Skeletal muscle tissue (tissue), 3 donors: ENCODE measurements at regions not wholly inside any gene's neighbourhood (a gene's known extent, or its start where the extent isn't known, plus 50 kb on each side); places are given as distances from the start of the nearest gene placed in this dataset.

ENCODE experiments used
- H3K27ac ChIP-seq: one replicate; pipeline ENCODE4 v1.7.0; 2013; ENCODE audit warnings: mild to moderate bottlenecking, low read depth, low read length, inconsistent platforms
- H3K27me3 ChIP-seq, 3 donors: one replicate each; pipeline ENCODE4 v1.7.0; 2013; ENCODE audit warnings: low read length in 3 of 3; ENCODE audit not compliant: control insufficient read depth in 3 of 3, insufficient read depth in 3 of 3
- H3K36me3 ChIP-seq, 3 donors: one replicate each; pipeline ENCODE4 v1.7.0; 2013; ENCODE audit warnings: low read length in 3 of 3; ENCODE audit not compliant: control insufficient read depth in 3 of 3, insufficient read depth in 3 of 3
- H3K4me1 ChIP-seq, 3 donors: one replicate each; pipeline ENCODE4 v1.7.0; 2013; ENCODE audit warnings: low read length in 3 of 3, mild to moderate bottlenecking in 3 of 3; ENCODE audit not compliant: control insufficient read depth in 3 of 3, insufficient read depth in 3 of 3
- H3K4me3 ChIP-seq, 3 donors: one replicate each; pipeline ENCODE4 v1.7.0; 2013; ENCODE audit warnings: low read length in 3 of 3
- H3K9ac ChIP-seq, 3 donors: one replicate each; pipeline ENCODE4 v1.7.0; 2013; ENCODE audit warnings: low read length in 3 of 3, mild to moderate bottlenecking in 3 of 3, moderate library complexity in 2 of 3, low read depth in 1 of 3
- H3K9me3 ChIP-seq, 3 donors: one replicate each; pipeline ENCODE4 v1.7.0; 2013; ENCODE audit warnings: low read length in 3 of 3; ENCODE audit not compliant: control insufficient read depth in 3 of 3
- donor health status: Osteomylitis.

DNA sequence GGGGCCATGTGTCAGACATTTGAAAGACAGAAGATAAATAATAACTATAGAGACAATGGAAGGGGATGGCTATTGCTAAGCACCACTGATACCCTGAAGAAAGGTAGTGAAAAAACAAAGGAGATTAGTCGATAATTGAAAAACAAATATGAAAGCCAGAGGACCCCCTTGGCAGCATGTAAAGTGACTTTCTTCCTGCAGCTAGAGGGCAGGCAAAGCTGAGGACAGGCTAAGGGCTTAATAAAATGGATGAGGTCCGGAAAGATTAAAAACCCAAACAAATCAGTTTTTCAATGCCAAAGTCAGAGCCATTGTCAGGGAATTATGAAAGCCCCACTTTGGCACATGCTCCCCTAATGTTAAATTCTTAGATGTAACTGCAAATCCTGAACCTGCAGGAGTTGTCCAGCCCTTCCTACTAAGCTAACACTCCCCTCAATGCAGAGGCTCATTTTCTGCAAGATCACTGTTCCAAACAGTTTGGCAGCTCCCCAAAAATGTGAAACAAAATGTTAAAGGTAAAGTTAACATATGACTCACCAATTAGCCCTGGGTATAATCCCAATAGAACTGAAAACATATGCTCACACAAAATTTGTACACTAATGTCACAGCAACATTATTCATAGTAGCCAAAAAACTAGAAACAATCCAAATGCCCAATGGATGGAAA is 1177.9 kb downstream of the GRIK2 start:
- no peaks in the 10 kb centered on the region for H3K4me1 ChIP-seq
- no peak overlapping the region for H3K27ac ChIP-seq
- no peak overlapping the region for H3K9ac ChIP-seq
- no peaks in the 10 kb centered on the region for H3K36me3 ChIP-seq
- H3K4me3 ChIP-seq: no peak overlapping the region
- H3K27me3 ChIP-seq: no peaks in the 10 kb centered on the region
- no peaks in the 10 kb centered on the region for H3K9me3 ChIP-seq

DNA sequence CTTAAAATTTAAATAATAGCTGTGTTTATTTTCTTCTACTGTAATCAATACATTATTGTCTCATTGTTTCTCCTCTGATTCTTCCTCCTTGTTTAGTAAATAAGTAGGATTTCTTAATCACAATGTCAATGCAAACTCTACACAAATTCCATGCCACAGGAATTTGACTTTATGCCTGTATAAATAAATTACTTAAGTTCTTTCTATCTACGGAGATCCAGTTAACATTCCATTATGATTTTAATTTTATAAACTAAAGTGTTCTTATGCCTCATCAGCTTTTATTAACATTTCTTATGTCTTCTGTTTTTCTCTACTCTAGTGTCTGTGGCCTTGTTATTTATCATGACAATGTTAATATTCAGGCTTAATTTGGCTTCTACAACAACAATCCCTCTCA is 1169.2 kb downstream of the GRIK2 start:
- no peaks in the 10 kb centered on the region for H3K9me3 ChIP-seq
- H3K4me3 ChIP-seq: no peak overlapping the region
- H3K27me3 ChIP-seq: no peaks in the 10 kb centered on the region
- no peaks in the 10 kb centered on the region for H3K4me1 ChIP-seq
- H3K36me3 ChIP-seq: no peaks in the 10 kb centered on the region
- H3K27ac ChIP-seq: no peak overlapping the region
- no peak overlapping the region for H3K9ac ChIP-seq

DNA sequence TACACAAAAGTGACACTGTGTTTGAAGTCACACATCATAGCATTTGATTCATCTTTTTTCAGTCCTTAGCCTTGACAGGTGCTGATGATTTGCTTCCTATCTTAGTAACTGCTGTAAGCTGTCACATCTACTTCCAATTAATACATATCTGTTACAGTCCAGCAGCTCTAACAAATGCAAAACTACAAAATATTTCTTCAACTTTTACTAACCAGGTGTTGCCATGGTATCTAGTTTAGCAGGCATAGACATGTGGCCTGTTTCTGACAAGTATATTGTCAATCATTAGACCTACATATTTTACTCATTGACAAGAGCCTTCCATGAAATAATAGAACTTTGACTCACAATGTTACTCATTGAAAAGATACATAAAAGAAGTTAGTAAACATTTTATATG is 1159.7 kb downstream of the GRIK2 start:
- no peak overlapping the region for H3K27ac ChIP-seq
- H3K27me3 ChIP-seq: no peaks in the 10 kb centered on the region
- H3K4me3 ChIP-seq: no peak overlapping the region
- H3K9me3 ChIP-seq: no peaks in the 10 kb centered on the region
- no peaks in the 10 kb centered on the region for H3K4me1 ChIP-seq
- no peaks in the 10 kb centered on the region for H3K36me3 ChIP-seq
- no peak overlapping the region for H3K9ac ChIP-seq

DNA sequence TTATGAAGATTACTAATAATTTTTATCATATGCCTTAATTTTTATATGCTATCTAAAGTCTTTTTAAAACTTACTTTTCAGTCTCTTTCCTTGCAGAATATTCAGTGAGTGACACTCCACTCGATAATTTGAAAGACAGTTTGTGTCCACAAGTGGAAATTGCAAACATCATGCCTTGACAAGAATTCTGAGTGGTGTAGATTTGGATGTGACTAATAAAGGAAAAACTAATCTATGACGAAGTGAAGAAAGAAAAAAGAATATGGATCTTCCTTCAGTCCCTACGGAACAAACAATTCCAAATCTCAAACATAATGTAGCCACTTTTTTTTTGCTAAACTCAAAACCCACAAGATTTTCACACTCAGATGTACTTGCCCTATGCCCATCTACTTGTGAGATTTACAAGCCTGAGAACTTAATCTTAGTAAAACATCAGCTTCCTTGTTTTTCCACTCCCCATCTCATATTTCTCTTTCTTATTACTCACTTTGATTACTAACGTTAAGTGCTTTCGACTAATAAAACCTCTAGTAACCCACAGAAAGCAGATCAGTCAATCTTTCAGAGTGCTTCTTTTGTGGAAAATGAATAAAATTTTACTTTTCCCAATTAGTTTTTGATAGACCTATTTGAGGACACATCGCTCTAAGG is 1155.8 kb downstream of the GRIK2 start:
- no peaks in the 10 kb centered on the region for H3K36me3 ChIP-seq
- no peaks in the 10 kb centered on the region for H3K27me3 ChIP-seq
- H3K9me3 ChIP-seq: no peaks in the 10 kb centered on the region
- no peak overlapping the region for H3K4me3 ChIP-seq
- H3K27ac ChIP-seq: no peak overlapping the region
- H3K4me1 ChIP-seq: no peaks in the 10 kb centered on the region
- no peak overlapping the region for H3K9ac ChIP-seq

DNA sequence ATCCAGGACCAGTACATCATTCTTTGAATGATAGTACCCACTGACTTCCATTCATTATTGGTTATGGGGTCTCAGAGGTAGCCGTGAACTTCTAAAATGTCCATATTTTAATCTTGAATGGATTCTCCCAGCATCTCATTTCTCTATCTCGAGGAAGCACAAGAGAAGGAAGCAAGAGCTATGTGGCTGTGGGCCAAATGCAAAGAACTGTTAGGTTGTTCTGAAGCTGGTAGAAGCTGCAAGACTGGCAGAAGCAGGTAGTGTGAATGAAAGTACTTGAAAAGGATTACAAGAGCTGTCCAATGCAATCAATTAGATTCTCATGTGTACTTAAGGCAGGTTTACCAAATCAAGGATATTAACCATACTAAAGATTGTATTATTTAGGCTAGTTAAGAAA is 1131.8 kb downstream of the GRIK2 start:
- Histone ChIP-seq H3K27me3 (no peaks in the 10 kb centered on the region), H3K9ac (no peak overlapping the region), H3K36me3 (no peaks in the 10 kb centered on the region), H3K4me1 (no peaks in the 10 kb centered on the region), H3K9me3 (no peaks in the 10 kb centered on the region), H3K4me3 (no peak overlapping the region), H3K27ac (no peak overlapping the region)

DNA sequence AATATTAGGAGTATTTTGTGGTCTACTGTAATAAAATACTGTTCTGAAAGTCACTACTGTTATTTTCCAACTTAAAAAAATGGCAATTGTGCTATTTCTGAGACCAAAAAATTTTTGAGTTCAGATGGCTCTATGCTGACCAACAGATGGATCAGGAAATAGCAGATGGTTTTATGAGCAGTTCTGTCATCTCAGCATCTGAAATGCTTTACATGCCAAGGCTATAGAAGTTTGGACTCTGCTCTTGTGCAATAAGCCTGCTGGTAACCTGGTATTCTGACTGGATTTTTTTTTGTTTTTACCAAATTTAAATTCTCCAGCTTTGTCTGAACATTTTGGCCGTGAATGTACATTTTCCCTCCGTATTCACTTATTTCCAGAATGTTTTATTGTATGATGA is 1127.5 kb downstream of the GRIK2 start:
- H3K27ac ChIP-seq: no peak overlapping the region
- no peak overlapping the region for H3K9ac ChIP-seq
- no peaks in the 10 kb centered on the region for H3K27me3 ChIP-seq
- no peaks in the 10 kb centered on the region for H3K36me3 ChIP-seq
- no peaks in the 10 kb centered on the region for H3K4me1 ChIP-seq
- H3K9me3 ChIP-seq: no peaks in the 10 kb centered on the region
- H3K4me3 ChIP-seq: no peak overlapping the region

DNA sequence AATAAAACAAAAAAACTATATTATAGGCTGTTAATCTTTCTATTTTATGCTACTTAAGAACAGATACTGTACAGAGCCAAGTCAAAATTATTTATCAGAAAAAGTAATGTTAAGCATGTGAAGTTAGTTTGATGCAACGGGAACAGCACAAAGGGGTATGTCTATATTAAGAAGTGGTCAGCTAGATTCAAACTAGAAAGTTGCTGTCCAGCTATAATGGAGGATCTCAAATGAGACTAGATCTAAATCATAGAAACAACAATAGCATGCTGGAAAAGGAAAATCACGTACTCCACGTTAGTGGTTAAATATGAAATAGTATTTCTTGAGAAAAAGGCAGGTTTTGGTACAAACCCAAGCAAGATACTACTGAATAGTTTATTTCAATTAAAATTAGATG is 1124.0 kb downstream of the GRIK2 start:
- Histone ChIP-seq H3K9ac (no peak overlapping the region), H3K27ac (no peak overlapping the region), H3K36me3 (no peaks in the 10 kb centered on the region), H3K9me3 (no peaks in the 10 kb centered on the region), H3K4me3 (no peak overlapping the region), H3K27me3 (no peaks in the 10 kb centered on the region), H3K4me1 (no peaks in the 10 kb centered on the region)

DNA sequence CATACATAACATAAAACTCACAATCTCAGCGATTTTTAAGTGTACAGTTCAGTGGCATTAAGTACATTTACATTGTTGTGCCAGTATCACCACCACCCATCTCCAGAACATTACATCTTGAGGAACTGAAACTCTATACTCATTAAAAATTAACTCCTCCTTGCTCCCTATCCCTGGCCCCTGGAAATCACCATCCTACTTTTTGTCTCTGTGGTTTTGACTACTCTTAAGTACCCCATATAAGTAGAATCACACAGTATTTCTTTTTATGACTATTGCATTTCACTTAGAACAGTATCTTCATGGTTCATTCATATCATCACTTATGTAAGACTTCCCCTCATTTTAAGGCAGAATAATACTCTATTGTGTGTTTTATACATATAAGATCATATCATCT is 1108.1 kb downstream of the GRIK2 start:
- Histone ChIP-seq H3K9me3 (no peaks in the 10 kb centered on the region), H3K9ac (no peak overlapping the region), H3K27me3 (no peaks in the 10 kb centered on the region), H3K36me3 (no peaks in the 10 kb centered on the region), H3K4me3 (no peak overlapping the region), H3K27ac (no peak overlapping the region), H3K4me1 (no peaks in the 10 kb centered on the region)

DNA sequence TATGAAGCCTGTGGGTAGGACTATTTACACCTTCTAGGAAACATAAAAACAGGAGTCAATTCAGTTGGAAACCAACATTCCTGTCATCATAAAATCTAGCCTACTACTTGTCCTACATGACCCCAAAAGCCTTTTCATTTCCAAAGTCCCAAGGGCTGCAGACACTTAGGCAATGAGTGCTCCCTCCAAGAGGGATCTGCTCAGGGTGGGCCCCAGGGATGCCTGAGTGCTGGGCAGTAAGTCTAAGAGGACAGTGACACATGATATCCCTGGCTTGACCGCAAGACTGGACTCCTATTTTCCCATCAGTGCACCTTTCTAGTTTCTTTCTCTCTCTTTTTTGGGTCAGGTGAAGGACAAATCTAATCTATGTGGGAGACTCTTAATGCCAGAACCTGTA is 1101.3 kb downstream of the GRIK2 start:
- Histone ChIP-seq H3K4me3 (no peak overlapping the region), H3K36me3 (no peaks in the 10 kb centered on the region), H3K9me3 (no peaks in the 10 kb centered on the region), H3K4me1 (no peaks in the 10 kb centered on the region), H3K27ac (no peak overlapping the region), H3K27me3 (no peaks in the 10 kb centered on the region), H3K9ac (no peak overlapping the region)

DNA sequence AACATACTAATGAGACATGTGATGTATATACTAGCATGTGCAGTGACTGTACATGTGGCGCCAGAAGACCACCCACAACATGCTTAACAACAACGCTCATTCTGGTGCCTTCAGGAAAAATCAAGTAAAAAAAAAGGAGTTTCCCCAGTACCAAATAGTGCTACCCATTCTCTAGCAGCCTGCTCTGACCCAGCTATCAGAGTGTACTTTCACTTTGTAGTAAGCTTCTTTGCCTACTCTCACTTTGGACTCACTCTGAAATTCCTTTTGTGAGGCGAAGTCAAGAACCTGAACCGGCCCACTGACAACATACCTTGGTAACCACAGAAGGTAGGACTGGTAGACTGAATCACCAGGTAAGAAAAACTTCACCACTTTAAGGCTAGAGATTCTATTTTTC is 1100.0 kb downstream of the GRIK2 start:
- H3K9ac ChIP-seq: no peak overlapping the region
- H3K27me3 ChIP-seq: no peaks in the 10 kb centered on the region
- no peaks in the 10 kb centered on the region for H3K4me1 ChIP-seq
- no peaks in the 10 kb centered on the region for H3K36me3 ChIP-seq
- no peak overlapping the region for H3K27ac ChIP-seq
- no peaks in the 10 kb centered on the region for H3K9me3 ChIP-seq
- no peak overlapping the region for H3K4me3 ChIP-seq
